K562 (cell line): ENCODE measurements at regions not wholly inside any gene's neighbourhood (a gene's known extent, or its start where the extent isn't known, plus 50 kb on each side); places are given as distances from the start of the nearest gene placed in this dataset.

Source experiments
- BHLHE40 ChIP-seq: IDR thresholded peaks from 2 replicates; pipeline ENCODE4 v1.6.1; 2011; ENCODE audit warnings: low read length, improper control_type of control experiment
- BRCA1 ChIP-seq, 2 experiments: fragments of 450-650 bp in 1 of 2; sonication (generic) in 1 of 2; formaldehyde crosslinking in 1 of 2; IDR thresholded peaks; 2 replicates each; pipeline versions ENCODE4 v1.5.0 to v1.6.1; 2017 to 2020; ENCODE audit warnings: mild to moderate bottlenecking in 1 of 2, missing genetic modification reagents in 1 of 2
- CHD2 ChIP-seq: IDR thresholded peaks from 2 replicates; pipeline ENCODE4 v1.6.1; 2011; ENCODE audit warnings: low read depth, low read length
- FOXJ2 ChIP-seq: fragments of 200-800 bp; sonication (Bioruptor generic); IDR thresholded peaks from 2 replicates; pipeline ENCODE4 v1.6.1; 2016; ENCODE audit warnings: missing genetic modification characterization, missing compliant biosample characterization
- JUN ChIP-seq, 2 experiments: sonication (generic) in 1 of 2; formaldehyde crosslinking in 1 of 2; IDR thresholded peaks; 2 replicates each; pipeline versions ENCODE4 v1.6.1 to v1.8.0; 2012 to 2022; ENCODE audit warnings: borderline replicate concordance in 2 of 2, mild to moderate bottlenecking in 2 of 2, improper control_type of control experiment in 1 of 2, low read depth in 1 of 2, low read length in 1 of 2, missing genetic modification reagents in 1 of 2
- POLR2A ChIP-seq: fragments of 450-650 bp; conservative IDR thresholded peaks from 2 replicates; pipeline ENCODE4 v1.6.1; 2016
- RFX5 ChIP-seq: IDR thresholded peaks from 2 replicates; pipeline ENCODE4 v1.6.1; 2011; ENCODE audit warnings: low read depth, mild to moderate bottlenecking, improper control_type of control experiment, low read length
- SNRNP70 ChIP-seq: fragments of 200-400 bp; formaldehyde crosslinking; optimal IDR thresholded peaks from 2 replicates; pipeline ENCODE3; 2017; ENCODE audit warnings: low read depth, low read length
- TF ChIP-seq, protein P1 (sequence below), 3 experiments: IDR thresholded peaks in 2 of 3; conservative IDR thresholded peaks in 1 of 3; 2 replicates each; pipeline ENCODE4 v1.5.1; 2011 to 2012; ENCODE audit warnings: low read length in 3 of 3, mild to moderate bottlenecking in 3 of 3, control low read depth in 2 of 3, improper control_type of control experiment in 1 of 3, inconsistent platforms in 1 of 3, low read depth in 1 of 3, mixed read lengths in 1 of 3, moderate library complexity in 1 of 3; ENCODE audit not compliant: insufficient read depth in 2 of 3

DNA sequence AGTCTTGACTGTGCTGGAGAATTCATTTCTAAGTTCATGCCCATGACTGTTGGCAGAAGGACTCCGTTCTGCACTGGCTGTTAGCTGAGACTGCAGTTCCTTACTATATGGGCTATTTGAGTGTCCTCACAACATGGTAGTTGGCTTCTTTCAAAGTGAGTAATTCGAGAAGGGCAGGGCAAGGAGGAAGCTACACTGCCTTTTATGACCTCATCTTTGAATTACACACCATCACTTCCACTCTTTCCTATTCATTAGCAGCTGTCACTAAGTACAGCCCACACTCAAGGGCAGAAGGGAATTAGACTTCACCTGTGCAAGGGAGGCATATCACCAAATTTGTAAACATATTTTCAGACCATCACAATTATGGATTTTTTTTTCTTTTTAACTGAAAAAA lies 55.9 kb upstream of the EPAS1 start:
- TF ChIP-seq SNRNP70: no peak
- TF ChIP-seq CHD2: no peak
- TF ChIP-seq FOXJ2 (tag): no peak
- TF ChIP-seq, protein P1, sequence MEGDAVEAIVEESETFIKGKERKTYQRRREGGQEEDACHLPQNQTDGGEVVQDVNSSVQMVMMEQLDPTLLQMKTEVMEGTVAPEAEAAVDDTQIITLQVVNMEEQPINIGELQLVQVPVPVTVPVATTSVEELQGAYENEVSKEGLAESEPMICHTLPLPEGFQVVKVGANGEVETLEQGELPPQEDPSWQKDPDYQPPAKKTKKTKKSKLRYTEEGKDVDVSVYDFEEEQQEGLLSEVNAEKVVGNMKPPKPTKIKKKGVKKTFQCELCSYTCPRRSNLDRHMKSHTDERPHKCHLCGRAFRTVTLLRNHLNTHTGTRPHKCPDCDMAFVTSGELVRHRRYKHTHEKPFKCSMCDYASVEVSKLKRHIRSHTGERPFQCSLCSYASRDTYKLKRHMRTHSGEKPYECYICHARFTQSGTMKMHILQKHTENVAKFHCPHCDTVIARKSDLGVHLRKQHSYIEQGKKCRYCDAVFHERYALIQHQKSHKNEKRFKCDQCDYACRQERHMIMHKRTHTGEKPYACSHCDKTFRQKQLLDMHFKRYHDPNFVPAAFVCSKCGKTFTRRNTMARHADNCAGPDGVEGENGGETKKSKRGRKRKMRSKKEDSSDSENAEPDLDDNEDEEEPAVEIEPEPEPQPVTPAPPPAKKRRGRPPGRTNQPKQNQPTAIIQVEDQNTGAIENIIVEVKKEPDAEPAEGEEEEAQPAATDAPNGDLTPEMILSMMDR (IDR thresholded peaks at IDR 0.05 in 2 of 3, conservative IDR thresholded peaks at IDR 0.05 in 1 of 3; ENCODE audit: insufficient read depth in 2 of 3, low read depth in 1 of 3, low read length in 3 of 3): no peak
- no peak for TF ChIP-seq POLR2A
- no peak for TF ChIP-seq JUN (IDR thresholded peaks at IDR 0.05; ENCODE audit: borderline replicate concordance, low read depth, low read length)
- TF ChIP-seq JUN (CRISPR knock-in tag; IDR thresholded peaks at IDR 0.05; ENCODE audit: borderline replicate concordance): no peak
- TF ChIP-seq BRCA1 (IDR thresholded peaks at IDR 0.05): no peak
- TF ChIP-seq BRCA1 (CRISPR knock-in tag; IDR thresholded peaks at IDR 0.05): no peak
- TF ChIP-seq BHLHE40: no peak
- no peak for TF ChIP-seq RFX5
